Heart left ventricle (tissue), 13 donors: ENCODE measurements at regions not wholly inside any gene's neighbourhood (a gene's known extent, or its start where the extent isn't known, plus 50 kb on each side); places are given as distances from the start of the nearest gene placed in this dataset.

Experiments used
- POLR2A ChIP-seq, 2 donors: fragments of 450-650 bp; IDR thresholded peaks; one replicate each; pipeline ENCODE4 v1.6.1; 2017; ENCODE audit warnings: antibody characterized with exemption in 2 of 2, mild to moderate bottlenecking in 2 of 2, moderate library complexity in 2 of 2
- TF ChIP-seq, protein P1 (sequence below), 12 donors: fragments of 200-600 bp; sonication (generic) in 4 of 12; IDR thresholded peaks; one replicate each; pipeline versions ENCODE4 v1.5.0 to v1.8.0; 2018 to 2022; ENCODE audit warnings: antibody characterized with exemption in 12 of 12, mild to moderate bottlenecking in 5 of 12
- donor health status: ischemic (EF 13 %, LVEDD 7.1; RV severe dilation, severe dysfunction).
- donor health status: DM: no; HTN: yes; CAD: no.
- donor health status: DM: no; HTN: no; CAD: no.
- donor health status: ischemic (EF 25% LVEDD 6.9; RV normal size, moderate dysfunction).
- donor health status: ischemic (EF 25% LVEDD 5.7; RV mildly dilated, moderate dysfunction).
- donor health status: ischemic (EF 35%, LVEDD 5.7; RV mildly dilated, moderate dysfunction).
- donor health status: nonischemic (EF 11% LVEDD 7.7; RV severe dilation, severe dysfunction).
- donor health status: DM: yes; HTN: yes; CAD: no.
- donor health status: PGD.
- donor health status: ischemic (EF 29% LVEDD 5.4; RV normal size, mild dysfunction).
- donor health status: nonischemic (EF 23%, LVEDD 6.1; RV moderate dilation, normal function).

DNA sequence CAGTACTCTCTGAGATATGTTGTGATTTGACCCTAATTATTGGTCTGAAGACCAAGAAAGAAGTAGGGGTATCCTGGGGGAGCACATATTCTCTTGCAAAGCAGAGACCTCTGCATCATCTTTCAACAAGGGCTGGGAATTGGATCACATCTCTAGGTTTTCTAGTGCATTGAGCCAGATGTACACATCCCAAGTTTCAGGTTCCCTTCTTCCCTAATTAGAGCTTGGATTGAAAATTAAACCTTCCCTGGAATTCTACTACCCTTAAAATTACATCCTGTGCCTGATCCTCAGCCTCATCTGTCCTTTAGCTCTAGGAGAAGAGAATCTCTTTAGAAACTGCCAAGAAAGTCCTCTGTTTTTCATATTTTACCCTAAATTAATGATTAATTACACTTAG is 839.6 kb downstream of the SLC6A15 start:
- no peak for TF ChIP-seq POLR2A (IDR thresholded peaks at IDR 0.05)
- TF ChIP-seq, protein P1, sequence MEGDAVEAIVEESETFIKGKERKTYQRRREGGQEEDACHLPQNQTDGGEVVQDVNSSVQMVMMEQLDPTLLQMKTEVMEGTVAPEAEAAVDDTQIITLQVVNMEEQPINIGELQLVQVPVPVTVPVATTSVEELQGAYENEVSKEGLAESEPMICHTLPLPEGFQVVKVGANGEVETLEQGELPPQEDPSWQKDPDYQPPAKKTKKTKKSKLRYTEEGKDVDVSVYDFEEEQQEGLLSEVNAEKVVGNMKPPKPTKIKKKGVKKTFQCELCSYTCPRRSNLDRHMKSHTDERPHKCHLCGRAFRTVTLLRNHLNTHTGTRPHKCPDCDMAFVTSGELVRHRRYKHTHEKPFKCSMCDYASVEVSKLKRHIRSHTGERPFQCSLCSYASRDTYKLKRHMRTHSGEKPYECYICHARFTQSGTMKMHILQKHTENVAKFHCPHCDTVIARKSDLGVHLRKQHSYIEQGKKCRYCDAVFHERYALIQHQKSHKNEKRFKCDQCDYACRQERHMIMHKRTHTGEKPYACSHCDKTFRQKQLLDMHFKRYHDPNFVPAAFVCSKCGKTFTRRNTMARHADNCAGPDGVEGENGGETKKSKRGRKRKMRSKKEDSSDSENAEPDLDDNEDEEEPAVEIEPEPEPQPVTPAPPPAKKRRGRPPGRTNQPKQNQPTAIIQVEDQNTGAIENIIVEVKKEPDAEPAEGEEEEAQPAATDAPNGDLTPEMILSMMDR (IDR thresholded peaks at IDR 0.05), result no peak
